NOMO-1 treated with dmso at 0.1 percent for 144 hours (cell line): ENCODE measurements at regions not wholly inside any gene's neighbourhood (a gene's known extent, or its start where the extent isn't known, plus 50 kb on each side); places are given as distances from the start of the nearest gene placed in this dataset.

Source experiments
- DNase-seq: peaks from one replicate; lab custom pipeline; 2025; ENCODE audit not compliant: unreplicated experiment; lab: John Stamatoyannopoulos, UW

DNA sequence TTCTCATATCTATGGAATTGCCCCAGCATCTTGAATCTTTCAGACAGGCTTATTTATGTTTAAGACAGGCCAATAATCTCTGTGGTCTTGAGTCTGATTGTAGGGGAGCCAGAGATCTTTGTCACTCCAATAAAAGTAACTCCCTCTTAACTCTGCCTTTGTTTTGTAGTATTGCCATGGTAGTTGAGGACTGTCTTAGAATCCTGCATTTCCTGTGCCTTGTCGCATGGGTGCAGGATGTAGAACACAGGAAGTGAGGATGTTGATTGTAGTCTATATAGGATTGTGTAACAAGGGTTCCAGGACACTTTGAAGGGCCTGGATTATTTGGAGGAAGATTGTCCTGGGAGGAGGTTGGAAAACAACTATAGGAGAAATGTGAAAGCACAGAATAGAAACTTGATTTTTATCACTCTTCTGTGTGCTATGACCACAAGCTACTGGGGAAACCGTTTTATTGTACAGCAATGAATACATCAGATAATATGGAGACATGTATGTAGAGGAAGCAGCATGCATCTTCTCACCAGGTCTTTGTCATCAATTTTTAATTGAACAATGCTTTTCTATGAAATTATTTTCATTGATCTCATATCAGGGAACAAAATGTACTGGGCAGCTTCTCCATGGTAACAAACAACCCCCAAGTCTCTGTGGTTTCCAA lies 411.7 kb downstream of the FGF9 start:
- no peak for DNase-seq

DNA sequence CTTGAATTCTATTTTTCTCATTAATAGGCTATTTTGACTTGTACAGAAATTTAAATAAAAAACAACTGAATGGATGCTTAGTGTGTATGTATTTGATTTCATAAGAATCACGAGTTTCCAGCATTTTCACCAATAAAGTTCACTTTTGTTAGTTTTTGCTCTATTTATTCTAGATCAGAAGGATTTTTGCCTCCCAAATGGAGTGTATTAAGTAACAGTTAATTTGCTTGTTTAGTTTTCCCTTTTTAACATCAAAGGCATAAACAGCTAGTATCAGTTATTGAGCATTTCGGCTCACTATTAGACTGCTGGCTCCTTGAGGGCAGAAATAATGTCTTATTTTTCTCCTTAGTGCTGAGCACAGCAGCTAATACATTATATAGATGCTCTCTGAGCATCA lies 414.1 kb downstream of the FGF9 start:
- DNase-seq = no peak

DNA sequence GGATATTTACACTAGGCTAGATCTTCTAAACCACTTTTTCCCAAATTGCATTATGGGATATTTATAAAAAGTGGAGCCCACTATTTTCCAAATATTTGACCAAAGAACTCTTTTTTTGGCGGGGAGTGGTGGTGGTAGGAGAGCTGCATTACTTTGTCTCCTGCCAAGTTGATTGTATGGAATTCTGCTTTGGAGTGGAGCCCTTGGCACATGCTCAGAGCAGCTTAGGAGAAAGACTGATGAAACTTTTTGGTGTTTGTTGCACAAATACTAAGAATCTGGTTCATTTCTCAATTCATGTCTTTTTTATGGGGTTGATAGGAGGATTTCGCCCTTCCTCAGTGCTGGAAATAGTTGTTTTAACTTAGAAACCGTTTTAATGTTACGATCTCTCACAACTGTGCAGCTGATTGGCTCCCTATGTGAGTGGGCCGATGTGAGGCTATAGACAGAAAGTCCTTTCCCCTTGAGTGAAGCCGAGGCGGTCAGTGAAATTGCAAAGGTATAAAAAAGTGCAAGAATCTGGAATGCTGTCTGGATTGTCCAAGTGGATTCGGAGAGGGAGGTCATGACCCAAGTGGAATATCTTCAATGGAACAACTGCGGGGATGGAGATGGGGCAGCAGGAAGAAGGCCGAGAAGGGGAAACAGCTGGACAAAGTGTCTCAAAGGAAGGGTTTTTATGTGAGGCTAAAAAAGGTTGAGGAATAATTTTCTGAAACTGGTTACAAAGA lies 415.9 kb downstream of the FGF9 start:
- no peak for DNase-seq

DNA sequence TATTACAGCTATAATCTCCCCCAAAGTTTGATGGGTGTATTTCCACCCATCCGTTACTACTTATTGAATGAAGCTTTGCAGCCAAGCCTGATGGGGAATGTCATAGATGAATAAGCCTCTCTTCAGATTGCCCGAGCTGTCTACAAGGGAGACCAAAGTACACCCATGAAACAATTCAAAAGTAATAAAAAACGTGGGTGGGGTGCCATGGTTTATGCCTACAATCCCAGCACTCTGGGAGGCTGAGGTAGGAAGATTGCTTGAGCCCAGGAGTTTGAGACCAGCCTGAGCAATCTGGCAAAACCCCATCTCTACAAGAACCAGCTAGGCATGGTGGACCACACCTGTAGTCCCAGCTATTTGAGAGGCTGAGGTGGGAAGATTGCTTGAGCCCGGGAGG lies 419.2 kb downstream of the FGF9 start:
- no peak for DNase-seq

GRCh38 chr13:22091222-22091970 lies 420.5 kb downstream of the FGF9 start:
- no peak for DNase-seq

GRCh38 chr13:22091971-22092300 lies 421.1 kb downstream of the FGF9 start:
- no peak for DNase-seq

GRCh38 chr13:22092791-22093560 lies 422.1 kb downstream of the FGF9 start:
- DNase-seq = no peak

- no peak for DNase-seq
Observed at GRCh38 chr13:22095794-22096193, 424.9 kb downstream of the FGF9 start.

GRCh38 chr13:22099585-22099984 lies 428.7 kb downstream of the FGF9 start:
- no peak for DNase-seq

GRCh38 chr13:22102271-22102670 lies 431.4 kb downstream of the FGF9 start:
- DNase-seq = no peak

DNA sequence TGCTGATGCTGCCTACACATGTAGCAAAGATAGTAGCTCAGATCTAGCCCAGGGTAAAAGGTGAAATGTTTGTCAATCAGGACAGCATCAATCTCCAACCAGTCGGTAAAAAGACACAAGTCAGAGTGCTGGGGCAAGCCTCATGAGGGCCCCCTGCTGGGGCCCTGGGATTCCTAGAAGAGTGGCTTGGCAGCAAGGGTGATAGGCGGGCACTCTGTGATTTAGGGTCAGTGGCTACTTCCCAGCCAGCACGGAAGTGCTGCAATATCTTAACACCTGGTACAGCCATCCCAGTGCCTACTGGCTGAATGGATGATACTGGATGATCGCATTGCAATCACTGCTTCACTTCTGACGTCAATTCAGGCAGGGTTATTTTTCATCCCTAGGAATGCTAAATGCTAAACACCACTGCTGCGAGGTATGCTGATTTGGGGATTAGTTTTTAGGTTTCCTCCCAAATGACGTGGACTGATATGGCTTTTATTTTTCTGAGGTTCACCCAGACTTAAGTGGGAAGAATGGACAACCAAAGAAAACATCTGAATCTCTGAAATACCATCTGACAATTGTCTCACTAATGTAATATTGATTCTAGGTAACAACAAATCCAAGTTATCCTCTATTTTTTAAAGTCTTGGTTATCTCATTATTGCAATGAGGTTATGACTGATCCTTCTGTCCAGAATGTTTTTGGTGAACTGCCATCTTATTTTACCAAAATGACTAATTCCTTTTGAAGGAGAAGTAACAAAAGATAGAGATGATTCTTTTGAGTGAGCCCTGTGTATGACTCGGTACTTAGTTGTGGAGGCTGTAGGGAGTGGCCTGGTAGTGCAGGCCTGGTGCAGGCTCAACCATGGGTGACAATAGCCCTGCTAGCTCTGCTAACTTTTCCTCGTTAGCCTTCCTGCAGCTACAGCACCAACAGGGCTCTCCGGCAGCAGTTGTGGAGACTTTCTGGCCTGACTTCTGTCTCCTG lies 432.5 kb downstream of the FGF9 start:
- DNase-seq = no peak

DNA sequence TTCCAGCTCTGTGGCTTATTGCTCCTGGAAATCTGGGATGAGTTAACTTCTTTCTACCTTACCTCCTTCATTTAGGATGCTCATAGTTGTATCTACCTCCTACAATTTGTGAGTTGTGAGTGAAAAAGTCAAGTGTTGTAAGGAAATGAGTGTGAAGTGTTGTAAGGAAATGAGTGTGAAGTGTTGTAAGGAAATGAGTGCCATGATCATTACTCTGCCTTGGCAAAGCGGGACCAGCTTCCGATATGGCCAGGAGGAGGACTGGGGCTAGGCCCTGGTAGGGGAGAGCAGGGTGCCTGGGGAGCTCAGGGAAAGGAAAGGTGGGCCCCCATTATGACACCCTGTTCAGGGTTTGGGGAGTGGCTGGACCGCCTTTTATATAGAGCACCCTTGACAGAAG lies 435.2 kb downstream of the FGF9 start:
- no peak for DNase-seq

DNA sequence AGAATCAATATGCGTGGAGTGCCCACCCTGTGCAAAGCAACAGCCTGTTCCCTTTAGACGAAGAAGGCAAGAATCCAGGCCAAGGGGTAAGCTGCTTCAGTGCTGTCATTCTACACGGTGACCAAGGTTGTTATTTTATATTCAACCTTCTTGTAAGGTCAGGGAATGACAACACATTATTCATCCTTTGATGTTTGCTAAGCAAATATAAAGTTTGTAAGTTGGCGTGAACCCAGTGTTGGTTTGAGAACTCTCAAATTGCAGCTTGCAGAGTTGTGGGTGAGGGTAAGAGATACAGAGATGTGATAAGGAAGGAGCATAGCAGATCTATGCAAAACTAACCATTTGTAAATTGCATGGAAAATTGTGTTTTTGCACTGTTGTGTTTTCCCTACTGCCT lies 436.7 kb downstream of the FGF9 start:
- no peak for DNase-seq

DNA sequence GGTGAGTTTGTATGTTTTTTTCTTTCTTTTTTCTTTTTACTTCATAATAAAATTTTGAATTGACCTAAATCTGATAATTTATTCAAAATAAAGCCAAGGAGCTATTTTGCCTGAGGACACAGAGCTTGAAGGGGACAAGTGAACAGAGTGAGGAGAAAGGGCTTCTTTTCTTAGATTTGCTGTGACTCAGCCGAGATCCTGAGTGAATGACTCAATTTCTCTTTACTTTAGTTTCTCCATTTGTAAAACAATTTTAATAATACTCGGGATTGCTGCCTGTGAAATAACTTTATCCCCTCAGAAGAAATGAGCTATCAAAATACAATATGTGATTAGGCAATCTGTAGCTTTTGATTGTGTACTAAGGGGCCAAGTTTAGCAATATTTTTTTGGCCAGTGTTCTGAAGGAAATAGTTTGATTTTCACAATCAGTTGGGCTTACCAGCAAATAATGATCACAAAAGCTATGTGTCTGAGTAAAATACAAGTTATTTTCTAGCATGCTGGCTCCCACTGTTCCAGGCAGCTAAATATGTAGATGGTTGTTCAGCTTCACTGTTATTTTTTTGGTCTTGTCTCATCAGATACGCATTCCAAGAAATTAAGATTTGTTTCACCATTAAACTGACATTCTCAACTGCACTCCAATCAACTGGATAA lies 437.5 kb downstream of the FGF9 start:
- no peak for DNase-seq

DNA sequence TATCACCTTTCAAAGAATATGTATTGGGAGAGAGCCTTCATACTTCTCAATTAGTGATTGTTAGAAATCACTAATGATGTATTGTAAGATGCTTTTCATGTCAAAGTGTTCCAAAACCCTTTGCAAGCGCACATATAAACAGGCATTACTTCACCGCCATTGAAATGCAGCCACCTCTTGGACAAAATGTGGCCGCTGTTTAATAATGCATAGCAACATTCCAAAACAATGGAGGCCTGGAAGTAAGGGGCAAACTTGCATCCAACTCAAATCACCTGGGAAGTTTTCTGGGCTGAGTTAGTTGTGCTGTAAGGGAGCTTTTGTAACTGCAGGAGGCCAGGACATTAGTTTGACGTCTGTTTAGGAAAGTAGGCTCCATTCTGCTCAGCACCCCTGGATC lies 438.1 kb downstream of the FGF9 start:
- no peak for DNase-seq

GRCh38 chr13:22110368-22110767 lies 439.5 kb downstream of the FGF9 start:
- DNase-seq = no peak

GRCh38 chr13:22111152-22111783 lies 440.4 kb downstream of the FGF9 start:
- DNase-seq = no peak

DNA sequence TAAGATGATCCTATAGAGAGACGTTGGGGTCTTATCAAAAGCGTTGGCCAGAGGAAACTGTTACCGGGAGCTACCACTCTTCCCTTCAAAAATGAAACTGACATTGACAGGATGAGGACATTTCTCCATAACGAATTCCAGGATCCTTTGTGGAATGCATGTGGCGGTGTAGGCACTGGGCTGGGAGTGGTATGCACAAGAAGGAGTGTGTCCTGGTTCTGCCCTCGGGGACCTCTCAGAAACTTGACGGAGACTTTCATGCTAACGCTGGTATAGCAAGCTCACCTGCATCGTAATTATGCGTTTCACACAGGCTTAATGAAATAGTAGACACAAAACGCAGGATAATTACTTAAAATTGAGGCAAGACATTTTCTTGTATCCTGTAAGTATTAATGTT lies 441.1 kb downstream of the FGF9 start:
- DNase-seq = no peak

DNA sequence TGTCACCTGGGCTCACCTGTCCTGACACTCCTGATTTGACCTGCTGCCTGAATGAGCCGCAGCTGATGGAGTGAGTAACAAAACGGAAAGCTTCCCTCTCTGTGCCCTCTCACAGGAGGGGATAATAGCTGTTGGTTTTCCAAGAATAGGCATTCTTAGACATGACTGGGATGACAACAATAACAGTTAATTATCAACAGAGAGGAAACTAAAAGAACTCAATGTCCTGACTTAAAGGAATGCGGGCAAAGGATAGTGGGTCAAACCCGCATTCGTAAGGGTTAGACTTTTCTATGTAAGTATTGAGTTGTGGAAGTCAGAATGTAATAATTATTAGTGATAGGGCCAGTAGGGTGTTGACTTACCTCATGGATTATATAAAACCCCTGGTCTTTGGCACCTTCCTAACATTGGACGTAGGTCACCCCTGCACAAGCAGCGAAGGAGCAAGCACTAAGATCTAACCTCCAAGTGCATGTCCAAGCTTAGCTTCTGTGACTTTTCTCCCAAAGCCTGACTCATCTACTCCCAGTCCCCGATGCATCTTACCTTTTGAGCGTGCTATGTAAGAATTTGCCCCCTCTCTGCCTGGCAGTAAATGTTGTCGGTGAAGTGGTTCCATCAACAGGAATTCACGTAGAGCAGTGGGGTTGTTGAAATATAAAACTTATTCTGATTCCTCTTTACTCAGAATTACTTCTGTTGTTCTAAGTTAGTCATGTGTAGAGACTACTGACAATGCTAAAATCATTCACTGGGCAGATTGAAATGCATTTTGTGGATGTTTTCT lies 442.3 kb downstream of the FGF9 start:
- DNase-seq = no peak
